Ureter (tissue), 1 donor: ENCODE measurements at regions not wholly inside any gene's neighbourhood (a gene's known extent, or its start where the extent isn't known, plus 50 kb on each side); places are given as distances from the start of the nearest gene placed in this dataset.

Experiments
- DNase-seq: peaks from one replicate; pipeline ENCODE4 v3.0.0-alpha.2; 2020; ENCODE audit warnings: low spot score
- donor health status: DM: yes; HTN: yes; CAD: no.

DNA sequence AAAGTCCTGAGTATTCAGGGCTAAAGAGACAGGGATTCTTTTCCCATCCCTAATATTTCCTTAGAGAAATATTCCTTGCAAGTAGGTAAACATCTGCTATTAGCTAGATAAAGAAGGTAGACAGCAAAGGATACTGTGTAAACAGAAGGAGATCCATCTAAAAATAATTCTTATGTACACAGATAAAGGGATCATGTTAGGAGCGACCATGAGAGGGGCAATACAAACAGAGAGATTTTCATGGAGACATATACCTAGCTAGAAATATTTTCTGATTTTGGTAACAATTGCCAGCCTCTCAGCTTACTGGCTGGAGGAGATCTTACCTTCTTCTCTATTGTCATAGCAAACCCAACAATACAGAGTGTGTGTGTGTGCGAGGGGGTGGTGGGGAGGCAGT is 184.6 kb upstream of the DMAC1 start:
- no peak for DNase-seq

DNA sequence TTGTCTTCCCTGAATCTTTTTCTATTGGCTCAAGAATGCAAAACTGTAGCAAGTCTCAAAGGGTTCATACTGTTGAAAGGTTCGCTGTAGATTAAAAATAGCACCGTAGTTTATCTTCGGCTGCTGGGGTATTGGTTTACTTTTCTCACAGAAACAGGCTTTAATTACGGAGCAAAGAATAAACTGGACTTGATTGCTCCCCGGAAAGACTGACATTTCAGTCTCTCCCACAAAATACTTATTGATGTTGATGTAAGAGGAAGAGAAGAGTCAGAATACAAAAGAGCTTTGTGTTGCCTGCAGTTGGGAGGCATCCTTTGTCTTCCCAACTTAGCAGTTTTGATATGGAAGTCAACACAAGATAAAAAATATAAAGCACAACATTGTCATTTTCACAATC is 183.9 kb upstream of the DMAC1 start:
- no peak for DNase-seq

DNA sequence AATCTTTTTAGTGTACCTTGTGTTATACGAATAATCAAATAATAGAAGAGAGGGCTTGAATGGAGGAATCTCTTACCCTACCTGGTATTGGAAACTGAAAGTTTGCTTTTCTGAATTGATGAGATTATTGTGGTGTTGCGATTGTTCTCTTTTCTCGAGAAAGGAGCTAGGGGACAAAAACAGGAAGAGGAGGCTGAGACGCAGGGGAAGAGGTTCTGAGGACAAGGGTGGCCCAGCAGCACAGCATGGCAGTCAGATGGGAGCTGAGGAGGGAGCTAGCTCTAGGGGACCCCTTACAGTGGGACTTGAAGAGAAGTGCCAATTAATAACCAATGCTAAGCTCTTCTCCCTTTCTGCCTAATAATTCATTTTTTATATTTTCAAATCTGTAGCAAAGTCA is 183.3 kb upstream of the DMAC1 start:
- DNase-seq = no peak

DNA sequence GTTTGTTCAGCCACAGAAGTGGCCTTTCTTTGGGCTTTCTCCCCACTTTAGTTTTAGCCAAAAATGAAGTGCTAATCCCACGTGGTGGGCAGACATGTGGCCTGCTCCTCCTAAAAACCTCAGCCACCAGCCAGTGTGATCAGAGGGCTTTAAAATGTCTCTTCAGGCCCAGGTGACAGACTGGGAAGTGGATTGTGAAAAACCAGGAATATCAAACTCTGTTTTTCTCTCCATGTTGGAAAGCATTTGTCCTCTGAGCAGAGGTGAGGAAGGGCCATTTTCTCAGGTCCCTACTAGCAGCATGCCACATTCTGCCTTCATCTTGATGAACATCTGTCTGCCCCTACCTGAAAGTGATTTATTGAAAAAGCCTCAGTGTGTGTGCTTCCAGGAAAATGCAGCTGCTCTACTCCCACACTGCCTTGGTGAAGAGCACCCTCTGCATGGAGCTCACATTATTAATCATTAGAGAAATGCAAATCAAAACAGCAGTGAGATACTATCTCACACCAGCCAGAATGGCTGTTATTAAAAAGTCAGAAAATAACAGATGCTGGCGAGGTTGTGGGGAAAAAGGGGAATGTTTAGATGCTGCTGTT is 181.2 kb upstream of the DMAC1 start:
- DNase-seq = no peak

DNA sequence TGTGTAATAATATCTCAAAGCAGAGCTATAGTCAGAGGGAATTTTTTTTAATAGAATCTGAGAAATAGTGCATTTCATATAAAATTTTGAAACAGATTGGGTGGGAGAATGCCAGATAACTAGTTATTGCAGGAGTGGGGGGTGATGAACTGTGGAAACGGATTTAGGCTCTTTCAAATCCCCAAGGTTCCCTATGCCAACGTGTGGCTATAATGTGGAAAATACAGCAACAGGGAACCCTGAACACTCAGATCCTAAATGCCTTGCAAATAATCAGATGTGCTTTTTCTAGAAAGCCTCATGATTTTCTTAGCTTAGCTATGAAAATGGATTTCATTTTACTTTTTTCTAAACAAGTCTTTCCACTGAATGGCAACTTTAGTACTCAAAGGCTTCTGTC is 180.5 kb upstream of the DMAC1 start:
- DNase-seq = no peak

DNA sequence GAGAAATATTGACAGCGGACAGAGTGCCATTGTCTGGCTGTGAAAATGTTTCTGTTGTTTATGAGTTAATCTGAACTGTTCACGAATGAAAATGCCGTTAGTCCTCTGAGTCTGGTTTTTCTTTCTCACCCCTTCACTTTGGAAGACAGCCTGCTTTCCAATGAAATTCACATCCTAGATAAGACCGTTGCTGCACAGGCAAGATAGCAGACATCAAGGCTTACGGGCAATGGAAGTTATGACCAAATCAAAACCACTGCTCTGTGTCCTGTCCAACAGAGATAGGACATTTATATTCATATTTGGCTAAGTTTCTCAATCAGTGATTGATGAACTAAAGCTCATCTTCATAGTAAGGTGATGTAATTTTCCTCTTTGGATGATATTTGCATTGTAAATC is 180.0 kb upstream of the DMAC1 start:
- DNase-seq = no peak

DNA sequence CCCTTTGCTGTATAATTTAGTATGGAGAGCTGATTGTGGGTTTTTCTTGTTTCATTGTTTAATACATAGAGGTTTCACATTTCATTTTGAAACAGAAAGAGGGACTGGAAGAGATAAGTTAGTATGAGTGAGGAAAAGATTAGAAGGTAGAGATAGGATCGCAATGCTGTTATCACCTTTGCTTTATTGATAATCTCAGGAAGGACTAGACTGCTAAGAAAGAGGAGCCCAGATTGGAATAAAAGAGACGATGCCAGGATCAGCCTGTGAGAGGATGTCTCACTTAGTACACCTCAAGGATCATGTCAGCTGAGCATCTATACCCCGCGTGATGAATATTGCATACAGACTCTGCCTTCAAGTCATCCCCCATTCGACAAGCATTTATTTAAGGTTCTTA is 178.0 kb upstream of the DMAC1 start:
- DNase-seq = no peak

DNA sequence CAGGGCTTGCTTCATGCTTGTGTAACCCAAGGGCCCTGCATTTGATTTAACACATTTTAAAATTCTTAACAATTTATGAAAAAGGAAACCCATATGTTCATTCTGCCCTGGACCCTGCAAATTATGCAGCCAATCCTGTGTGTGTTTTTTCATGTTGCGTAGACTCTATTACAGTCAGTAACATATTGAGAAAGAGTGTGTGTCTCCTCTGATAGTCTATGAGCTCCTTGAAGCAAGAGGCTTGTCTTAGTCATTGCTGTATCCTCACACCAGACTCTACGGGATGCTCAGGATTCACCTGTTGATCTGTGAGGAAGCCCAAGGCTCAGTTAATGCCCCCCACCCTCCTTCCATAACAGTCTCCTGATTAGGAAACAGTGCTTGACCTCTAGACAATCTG is 177.3 kb upstream of the DMAC1 start:
- no peak for DNase-seq

DNA sequence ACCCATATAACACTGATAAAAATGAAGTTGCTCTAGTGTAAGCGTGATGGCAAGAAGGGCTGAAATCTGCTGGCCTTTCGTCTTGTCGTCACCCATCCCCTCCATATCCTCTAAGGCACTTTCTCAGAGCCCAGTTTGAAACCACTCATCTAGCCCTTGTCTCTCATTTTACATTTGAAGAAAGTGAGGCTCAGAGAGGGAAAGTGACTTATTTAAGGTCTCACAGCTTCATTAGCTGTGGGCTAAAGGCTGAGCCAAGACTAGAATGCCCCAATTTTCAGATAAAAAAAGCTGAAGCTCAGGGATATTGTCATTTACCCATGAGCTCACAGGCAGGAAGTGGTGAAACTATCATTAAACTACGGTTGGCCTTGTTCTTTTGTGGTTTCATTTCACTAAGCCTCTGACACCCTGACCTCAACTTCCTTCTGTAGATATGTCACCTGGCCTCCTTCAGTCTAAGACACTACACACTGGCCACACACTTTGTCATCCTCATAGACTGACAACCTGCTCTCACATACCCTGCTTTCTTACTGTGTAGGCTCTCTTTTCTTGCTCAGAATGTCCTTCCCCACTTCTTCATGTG is 176.7 kb upstream of the DMAC1 start:
- DNase-seq = no peak

DNA sequence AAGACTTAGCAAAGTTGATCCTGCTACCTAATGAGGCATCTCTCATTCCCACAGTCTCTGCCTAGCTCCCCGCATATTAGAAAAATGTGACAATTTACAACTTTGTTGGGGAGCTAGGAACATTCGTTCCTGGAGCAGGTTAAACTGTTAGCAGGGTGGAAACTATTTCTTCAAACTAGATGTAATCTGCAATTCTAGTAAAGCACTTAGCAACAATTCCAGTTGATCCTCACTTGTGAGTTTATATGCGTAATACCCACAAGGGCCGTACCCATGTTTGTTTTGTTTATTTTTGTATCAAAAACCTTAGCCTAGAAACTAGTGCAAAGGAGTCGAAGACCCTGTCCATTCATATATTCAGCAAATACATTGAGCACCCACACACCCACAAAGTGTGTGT is 175.8 kb upstream of the DMAC1 start:
- no peak for DNase-seq

DNA sequence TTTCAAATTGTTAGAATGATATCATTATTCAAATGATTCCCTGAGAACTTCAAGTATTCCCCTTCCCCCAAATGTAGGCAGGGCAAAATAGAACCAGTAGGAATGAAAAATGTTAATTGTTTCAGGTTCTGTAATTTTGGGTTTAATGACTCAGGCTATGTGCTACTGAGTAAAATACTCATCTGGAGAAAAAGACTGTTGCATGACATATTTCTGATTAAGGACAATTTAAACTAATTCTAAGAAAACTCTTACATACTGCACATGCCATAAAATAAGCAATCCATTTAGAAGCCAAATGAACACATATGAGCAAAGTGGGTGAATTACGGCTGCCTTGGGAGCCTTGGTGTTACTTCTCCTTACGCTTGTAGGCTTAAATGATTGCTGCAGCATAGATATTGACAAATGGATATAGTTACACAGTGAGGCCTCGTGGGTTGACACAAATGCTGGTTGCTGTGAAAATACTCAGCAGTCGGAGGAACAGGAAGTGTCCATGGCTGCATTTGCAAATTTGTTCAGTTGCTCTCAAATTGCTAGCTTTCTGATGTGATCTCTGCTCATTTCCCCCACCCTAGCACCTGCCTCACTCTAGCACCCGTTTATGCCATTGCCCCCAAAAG is 174.9 kb upstream of the DMAC1 start:
- DNase-seq = no peak

DNA sequence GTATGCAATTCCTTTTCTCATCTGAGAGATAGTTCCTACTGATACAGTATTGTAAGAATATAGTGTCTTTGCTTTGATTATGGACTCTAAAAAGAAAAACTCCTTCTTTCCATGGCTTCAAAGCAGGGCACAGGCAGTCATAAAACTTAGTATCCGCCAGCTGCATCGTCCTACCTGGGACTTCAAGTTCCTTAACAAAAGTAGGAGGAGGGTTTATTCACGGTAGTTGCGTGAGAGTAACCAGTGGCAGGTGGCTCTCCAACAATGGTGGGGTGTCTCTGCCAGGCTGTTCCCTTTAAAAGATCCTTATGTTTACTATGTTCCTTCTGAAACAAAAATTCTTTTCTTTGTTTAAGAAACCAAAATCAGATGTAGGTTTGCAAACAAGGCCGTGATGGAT is 173.5 kb upstream of the DMAC1 start:
- DNase-seq = no peak

DNA sequence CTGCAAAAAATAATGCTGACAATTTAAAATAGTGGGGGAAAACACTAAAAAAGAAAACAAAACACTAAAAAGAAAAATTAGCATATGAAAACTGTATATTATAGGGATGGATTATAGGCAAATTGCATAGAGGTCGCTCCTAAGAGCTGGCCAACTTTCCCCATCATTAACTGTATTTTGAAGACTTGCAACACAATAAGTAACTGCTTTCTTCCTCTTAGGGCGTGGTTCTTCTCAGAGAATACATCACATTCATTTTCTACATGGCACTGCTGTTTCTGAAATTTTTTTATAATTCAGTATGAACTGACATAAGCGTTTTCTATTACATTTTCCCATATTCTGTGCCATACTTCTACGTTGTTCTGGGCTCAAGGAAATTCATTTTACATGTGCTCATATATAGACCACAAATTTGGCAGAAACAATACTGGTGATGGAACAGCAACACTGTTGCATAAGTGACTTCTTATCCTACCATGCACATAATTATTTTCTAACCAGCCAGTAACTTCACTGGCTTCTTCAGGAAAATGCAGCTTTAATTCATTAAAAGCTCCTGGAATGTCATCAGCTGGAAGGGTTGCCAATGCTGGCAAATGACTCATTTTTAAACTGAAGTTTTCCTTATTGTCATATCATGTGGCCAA is 171.2 kb upstream of the DMAC1 start:
- DNase-seq = no peak

DNA sequence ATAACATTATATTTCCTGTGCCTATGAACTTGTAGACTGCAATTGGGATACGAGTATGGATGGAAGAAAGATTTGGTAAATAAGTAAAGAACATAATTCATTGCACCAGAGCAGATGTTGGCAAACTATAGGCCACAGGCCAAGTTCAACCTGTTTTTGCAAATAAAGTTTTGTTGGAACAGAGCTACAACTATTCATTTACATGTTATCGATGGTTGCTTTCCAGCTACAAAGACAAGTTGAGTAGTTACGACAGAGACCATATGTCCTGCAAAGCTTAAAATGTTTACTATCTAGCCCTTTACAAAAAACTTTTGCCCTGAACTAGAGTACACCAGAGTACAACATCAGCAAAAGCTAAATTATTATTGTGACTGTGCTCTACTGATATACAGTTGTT is 169.1 kb upstream of the DMAC1 start:
- DNase-seq = no peak

DNA sequence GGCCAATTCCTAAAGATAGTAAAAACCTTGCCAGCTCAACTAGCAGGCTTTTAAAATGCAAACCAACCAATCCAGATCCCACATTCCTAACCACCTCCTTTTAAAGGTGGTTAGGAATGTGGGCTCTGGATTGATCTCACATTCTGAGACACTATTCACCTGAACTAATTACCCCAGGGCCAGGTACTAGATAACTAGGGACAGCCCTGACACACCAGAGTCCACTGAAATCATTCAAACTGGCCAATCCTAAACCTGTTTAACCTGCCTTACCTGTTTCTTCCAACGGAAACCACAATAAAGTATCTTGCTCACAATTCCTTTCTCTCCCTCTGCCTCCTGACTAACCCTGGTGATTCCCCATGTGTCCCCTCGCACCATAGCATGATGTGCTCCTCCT is 168.3 kb upstream of the DMAC1 start:
- DNase-seq = no peak

DNA sequence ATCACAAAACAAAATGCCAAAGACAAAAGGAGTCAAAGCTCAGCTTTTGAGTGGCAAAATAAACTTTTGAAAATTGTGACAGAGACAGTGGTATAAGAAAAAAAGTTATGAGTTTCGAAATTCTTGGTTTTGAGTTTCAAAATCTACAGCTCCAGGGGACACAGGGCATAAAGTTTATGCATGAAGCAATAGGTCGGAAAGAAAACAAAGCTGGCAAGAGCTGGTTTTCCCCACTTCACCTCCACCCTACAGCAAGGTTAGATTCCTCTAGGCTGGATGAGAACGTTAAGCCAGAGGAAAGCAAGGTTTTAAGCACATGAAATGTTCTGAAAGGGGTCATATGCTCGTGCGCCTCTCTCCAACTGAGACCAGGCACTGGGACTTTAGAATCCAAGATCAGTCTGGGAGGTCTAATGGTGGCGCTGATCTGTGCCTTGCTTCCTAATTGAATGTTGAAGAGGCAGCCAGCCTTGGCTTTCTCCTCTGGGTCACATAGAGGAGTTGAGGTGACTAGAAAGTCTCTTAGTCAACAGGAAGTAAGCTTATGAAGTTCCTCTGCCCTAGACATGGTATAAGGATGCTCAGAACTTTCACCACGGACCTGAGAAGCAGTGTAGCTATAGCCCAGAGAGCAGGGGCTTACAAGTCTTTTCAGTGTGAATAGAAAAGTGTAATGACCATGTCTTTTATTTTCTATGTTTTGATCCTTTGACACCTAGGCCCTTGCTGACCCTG is 167.7 kb upstream of the DMAC1 start:
- DNase-seq = no peak

DNA sequence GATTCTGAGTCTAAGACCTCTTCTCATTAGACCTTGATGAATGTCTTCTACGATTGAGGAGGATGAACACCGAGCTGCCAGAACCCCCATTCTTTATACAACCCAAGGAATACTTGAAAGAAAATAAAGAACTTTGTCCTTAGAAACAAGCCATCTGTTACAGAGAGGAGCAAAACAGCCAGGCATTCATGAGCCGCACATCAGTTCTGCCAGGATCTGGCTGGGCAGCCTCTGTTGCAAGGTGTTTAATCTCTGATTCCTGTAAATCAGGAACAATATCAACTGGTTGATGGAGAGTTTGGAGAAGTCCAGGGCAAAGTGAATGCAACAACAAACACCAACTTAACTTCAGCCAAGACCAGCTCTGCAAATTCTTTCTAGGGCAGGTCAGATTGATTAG is 165.5 kb upstream of the DMAC1 start:
- DNase-seq = no peak

DNA sequence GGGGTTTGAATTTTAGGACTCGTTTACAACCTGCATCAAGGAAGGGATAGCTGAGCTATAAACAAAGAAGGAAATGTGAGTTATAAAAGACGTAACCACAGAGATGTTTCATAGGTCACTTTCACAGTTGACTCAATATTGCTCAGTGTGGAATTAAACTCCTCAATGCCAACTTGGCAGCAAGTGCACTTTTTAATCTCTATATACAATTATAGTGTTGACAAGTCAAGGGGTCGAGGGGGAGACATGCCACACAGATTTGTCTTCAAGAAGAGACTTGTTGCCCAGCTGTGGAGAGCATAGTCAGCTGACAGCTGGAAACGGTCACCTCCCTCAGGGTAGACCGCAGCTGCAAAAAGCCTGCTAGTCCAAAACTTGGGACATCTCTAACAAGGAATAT is 163.4 kb upstream of the DMAC1 start:
- no peak for DNase-seq

DNA sequence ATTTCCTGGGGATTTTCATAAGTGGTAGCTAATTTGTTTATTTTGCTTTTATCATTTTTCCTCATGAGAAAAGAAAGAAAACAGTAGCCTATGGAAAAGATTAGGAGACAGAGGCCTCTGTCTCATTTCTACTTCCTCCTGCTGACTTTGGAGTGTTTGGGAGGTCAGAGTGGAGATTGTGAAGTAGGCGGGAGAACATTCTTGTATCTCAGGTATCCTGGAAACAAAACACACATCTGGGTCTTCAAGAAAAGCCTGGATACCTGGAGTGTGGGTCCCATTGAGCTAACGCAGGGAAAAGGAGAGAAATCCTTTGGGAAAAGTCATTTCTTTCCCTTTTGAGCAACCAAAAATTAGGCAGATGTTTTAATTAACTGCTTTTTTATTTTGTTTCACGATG is 161.5 kb upstream of the DMAC1 start:
- no peak for DNase-seq

DNA sequence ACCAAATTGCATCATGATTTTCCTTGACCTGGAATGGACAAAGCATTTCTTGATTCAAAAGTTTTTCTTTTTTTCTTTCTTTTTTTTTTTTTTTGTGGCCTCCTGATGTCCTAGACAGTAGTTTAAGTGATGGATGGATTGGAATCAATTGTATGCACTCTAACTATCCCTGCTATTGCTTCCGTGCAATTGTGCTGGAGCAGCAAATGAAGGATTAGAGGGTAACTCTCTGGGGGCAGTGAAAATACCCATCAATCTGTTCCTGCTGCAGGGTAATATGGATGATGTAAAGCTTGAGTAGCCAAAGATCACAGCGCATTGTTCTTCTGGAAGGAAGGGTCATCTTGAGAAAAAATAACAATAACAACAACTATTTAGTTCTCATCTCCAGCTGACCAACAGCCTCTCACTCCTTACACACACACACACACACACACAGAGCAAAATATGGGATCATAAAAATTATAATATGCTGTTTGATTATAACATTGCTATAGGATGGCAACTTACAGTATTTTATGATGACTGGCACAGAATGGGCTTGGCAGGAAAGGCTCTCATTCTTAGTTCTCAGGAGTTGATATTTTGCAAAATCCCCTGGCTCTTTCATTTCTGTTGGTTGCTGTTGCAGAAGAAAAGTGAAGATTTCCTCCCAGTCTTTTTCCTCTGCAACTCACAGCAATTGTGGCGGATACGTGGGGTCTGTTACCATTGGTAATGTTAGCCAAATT is 160.9 kb upstream of the DMAC1 start:
- DNase-seq = no peak

DNA sequence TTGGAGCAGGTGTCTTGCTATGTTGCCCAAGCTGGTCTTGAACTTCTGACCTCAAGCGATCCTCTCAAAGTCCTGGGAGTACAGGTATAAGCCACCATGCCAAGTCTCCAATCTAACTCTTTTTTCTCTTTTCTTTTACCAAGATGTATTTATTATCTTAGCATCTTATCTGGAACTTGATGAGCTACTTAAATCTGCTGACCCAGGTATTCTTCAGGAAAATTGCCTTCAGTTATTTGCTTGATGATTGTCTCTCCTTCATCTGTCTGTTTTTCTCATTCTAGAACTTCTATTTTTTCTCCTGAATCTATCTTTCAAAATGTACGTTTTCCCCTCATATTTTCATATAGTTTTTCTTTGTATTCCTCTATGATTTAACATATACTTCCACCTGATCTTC is 158.2 kb upstream of the DMAC1 start:
- no peak for DNase-seq

DNA sequence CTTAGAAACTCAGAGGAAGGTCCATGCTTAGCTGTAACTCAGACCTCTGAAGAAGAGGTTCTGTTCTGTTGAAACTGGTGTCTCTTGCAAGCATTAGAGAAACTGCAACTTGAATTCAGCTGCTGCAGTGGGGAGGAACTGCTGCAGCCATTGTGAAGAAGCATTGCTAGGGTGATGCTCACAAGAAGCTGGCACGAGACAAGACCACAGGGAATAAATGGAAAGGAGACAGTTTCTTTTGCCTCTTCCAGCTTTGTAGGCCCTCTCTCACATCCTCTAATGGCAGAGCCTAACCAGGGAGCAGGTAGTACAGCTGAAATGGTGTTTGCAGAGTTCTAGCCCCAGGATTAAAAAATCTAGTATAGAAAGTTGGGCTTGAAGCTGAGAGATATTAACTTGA is 148.0 kb upstream of the DMAC1 start:
- no peak for DNase-seq
